GM18870 (cell line): ENCODE measurements at regions not wholly inside any gene's neighbourhood (a gene's known extent, or its start where the extent isn't known, plus 50 kb on each side); places are given as distances from the start of the nearest gene placed in this dataset.
"Not testable (repeated sequence)": the region's sequence is repeated elsewhere in the genome, so short reads cannot be mapped to it uniquely, and the experiment has no call there.

Source experiments
- ATAC-seq: cut with Tn5 transposase; IDR thresholded peaks from one replicate; pipeline ENCODE4 v1.9.1; 2021; ENCODE audit warnings: moderate library complexity; ENCODE audit not compliant: unreplicated experiment

DNA sequence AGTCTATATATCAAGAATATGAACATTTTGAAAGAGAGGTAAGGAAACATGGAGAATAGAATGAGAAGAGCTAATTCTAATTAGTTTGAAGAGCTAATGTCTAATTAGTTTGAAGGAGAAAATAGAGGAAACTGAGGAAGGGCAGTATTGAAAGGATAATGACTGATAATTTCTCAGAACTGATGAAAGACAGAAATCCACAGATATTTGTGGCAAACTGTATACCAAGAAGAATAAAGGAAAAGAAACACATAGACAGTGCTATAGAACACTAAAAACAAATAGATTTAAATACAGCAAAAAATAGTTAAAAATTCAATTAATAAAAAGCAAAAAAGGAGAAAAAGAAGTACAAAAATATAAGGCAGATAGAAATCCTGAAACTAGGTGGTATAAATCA is 354.4 kb downstream of the QKI start:
- ATAC-seq: no peak

GRCh38 chr6:163766936-163767335 is 352.4 kb downstream of the QKI start:
- ATAC-seq: no peak

DNA sequence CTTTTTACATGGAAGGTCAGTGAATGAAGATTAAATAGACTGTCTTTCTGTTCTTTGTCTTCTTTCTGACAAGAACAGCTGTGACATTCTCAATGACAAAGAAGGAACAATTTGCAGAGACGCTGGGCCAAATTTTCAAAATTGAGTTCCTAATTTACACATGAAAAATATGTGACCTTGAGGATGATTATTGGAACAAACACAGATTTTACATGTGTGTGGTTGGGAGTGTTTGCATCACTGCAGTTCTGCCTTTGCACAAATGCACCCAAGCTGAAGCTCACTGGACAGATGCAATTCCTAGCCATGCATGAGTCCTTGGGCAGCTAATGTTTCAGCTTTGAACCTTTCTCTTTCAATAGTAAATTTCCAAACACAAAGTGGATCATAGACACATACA is 350.8 kb downstream of the QKI start:
- no peak for ATAC-seq

GRCh38 chr6:163764565-163764964 is 350.0 kb downstream of the QKI start:
- ATAC-seq: no peak

GRCh38 chr6:163761481-163761880 is 347.0 kb downstream of the QKI start:
- no peak for ATAC-seq

DNA sequence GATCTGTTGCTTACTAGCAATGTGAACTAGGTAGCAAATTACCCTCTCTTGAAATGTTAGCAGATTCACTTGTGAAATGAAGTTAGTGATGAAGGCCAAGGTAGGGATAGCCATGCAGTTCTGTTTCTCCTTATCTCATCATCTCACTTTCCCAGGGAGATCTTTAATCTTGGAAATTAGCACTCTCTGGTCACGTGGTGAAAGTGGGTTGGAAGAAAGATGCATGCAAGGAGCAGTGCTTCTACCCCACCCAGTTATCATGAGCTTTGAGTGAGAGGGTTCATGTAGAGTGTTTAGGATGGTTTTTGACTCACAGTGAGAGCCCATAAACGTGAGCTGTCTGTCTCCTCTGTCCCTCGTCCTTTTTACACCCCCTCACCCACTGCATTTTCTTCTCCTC is 346.3 kb downstream of the QKI start:
- ATAC-seq: no peak

- no peak for ATAC-seq
These were observed 345.0 kb downstream of the QKI start for GRCh38 chr6:163759542-163759941.

DNA sequence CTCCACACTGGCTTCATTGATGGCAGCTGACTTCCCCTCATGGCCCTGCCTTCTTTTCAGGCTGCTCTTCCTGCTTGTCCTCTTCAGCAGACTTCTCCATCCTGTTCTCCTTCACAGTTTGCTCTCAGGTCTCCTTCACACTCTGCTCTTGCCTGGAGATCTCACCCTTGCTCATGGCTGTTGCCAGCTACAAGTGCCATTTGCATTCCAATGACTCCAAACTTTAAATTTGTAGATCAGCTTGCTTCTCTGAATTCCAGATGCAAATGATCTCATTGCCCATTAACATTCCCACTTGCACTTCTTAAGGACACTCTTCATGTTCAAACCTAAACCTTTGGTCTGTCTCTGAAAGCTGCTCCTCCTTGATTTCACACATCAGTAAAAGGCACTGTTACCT is 343.0 kb downstream of the QKI start:
- ATAC-seq: no peak

DNA sequence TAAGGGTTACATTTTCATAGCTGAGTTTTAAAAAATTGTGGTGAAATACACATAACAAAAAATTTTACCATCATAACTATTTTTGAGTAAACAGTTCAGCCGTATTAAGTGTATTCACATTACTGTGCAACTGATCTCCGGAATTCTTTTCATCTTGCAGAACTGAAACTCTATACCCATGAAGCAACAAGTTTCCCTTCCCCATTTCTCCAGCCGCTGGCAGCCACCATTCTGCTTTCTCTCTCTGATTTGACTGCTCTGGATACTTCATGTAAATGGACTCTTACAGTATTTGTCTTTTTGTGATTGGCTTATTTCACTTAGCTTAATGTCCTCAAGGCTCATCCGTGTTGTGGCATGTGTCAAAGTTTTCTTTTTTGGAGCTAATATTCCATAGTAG is 341.6 kb downstream of the QKI start:
- peak; percentile 100 for ATAC-seq

GRCh38 chr6:163754866-163755265 is 340.3 kb downstream of the QKI start:
- no peak for ATAC-seq

GRCh38 chr6:163753430-163753829 is 338.9 kb downstream of the QKI start:
- ATAC-seq: no peak

- no peak for ATAC-seq
These were observed 337.9 kb downstream of the QKI start for GRCh38 chr6:163752446-163752845.

- ATAC-seq: no peak
These were observed 336.6 kb downstream of the QKI start for GRCh38 chr6:163751032-163751525.

- no peak for ATAC-seq
These were observed 336.0 kb downstream of the QKI start for GRCh38 chr6:163750431-163751031.

- ATAC-seq: no peak
These were observed 334.4 kb downstream of the QKI start for GRCh38 chr6:163748886-163749285.

- ATAC-seq: no peak
These were observed 333.5 kb downstream of the QKI start for GRCh38 chr6:163748036-163748435.

DNA sequence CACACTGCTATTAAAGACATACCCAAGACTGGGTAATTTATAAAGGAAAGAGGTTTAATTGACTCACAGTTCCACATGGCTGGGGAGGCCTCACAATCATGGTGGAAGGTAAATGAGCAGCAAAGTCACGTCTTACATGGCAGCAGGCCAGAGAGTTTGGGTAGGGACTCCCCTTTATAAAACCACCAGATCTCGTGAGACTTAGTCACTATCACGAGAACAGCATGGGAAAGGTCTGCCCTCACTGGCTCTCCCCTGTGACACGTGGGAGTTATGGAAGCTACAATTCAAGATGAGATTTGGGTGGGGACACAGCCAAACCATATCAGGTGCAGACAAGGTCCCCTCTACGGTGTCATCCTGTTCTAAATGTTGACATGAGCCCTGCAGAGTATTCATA is 332.5 kb downstream of the QKI start:
- not testable (repeated sequence) for ATAC-seq

DNA sequence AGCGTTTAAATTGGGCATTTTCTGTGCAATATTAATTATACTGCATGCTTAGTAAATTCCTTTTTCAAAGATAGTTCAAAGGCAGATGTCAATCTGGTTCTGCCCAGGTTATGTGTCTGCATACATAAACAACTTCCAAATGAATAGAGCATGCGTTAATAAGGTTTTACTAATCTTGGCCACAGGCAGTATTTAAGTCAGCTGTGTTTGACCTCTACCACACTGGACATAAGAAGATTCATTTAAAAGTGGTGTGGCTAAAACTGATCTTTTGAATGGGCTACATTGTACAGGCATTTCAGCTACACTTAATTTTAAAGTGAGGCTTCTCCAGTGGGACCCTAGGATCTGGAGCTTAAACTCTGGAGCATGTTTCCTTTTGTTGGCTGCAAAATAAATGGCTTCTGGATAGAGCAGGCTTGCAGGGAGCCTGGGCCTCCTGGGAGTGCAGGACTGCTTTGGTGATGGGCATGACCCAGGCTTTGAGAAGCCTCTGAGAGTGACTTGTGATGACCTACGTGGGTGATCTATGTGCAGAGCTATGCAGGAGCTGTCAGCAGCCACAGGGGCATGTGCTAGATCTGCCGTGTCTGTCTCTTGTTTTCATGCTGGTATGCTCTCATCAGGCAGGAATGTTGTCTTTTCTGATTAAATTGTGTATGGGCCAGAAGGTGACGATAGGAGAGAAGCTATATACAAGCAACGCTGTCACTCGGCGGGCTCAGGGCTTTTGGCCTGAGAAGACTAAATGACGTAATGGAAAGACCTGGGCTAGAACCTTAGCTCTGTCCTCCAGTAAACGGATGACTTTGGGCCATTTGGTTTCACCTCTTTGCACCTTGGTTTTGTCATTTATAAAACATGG is 331.2 kb downstream of the QKI start:
- ATAC-seq: no peak

DNA sequence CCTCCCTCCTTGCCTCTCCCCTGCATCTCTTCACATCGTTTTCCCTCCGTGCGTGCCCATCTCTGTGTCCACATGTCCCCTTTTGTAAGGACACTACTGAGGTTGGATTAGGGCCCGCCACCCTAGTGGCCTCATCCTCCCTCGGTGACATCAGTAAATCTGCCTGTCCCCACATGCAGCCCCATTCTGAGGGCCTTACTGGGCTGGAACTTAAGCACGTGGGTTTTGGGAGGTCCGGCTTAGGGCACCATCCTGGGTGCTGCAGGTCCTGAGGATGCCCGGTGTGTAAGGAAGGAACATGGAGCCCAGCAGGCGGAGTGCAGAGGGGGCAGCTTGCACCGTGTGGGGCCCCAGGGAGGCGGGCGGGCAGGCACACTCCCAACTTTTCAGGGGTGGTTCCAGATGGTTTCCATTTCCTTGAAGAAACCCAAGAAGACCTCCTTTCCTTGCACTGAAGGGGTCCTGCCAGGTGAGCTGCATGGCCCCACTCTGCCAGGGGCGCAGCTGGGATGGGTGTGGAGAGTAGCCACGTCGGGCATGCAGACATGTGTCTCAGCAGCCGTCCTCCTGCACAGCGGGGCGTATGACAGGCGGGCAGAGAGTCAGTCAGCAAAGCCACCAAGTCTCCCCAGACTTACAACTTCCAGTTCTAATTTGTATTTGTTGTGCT is 329.9 kb downstream of the QKI start:
- ATAC-seq: no peak

GRCh38 chr6:163743796-163744195 is 329.3 kb downstream of the QKI start:
- ATAC-seq: no peak

- no peak for ATAC-seq
These were observed 327.3 kb downstream of the QKI start for GRCh38 chr6:163741743-163742363.
